Neural crest cell (in vitro differentiated cells): ENCODE measurements at regions not wholly inside any gene's neighbourhood (a gene's known extent, or its start where the extent isn't known, plus 50 kb on each side); places are given as distances from the start of the nearest gene placed in this dataset.

Experiments
- DNase-seq: peaks from one replicate; pipeline ENCODE4 v3.0.0; 2021; ENCODE audit warnings: low read depth, mixed read lengths, low spot score
- H3K27ac Mint-ChIP-seq: one replicate; pipeline ENCODE4 v1.8.0; 2021; ENCODE audit warnings: mild to moderate bottlenecking, mixed read lengths; ENCODE audit not compliant: unreplicated experiment
- H3K27me3 Mint-ChIP-seq: 2 replicates; pipeline ENCODE4 v1.8.0; 2021; ENCODE audit warnings: low read depth, mild to moderate bottlenecking, mixed read lengths
- H3K36me3 Mint-ChIP-seq: 2 replicates; pipeline ENCODE4 v1.8.0; 2021; ENCODE audit warnings: low read depth, mild to moderate bottlenecking, mixed read lengths
- H3K4me1 Mint-ChIP-seq: 2 replicates; pipeline ENCODE4 v1.8.0; 2021; ENCODE audit warnings: mixed read lengths
- H3K4me3 Mint-ChIP-seq: one replicate; pipeline ENCODE4 v1.8.0; 2021; ENCODE audit warnings: mild to moderate bottlenecking, mixed read lengths
- H3K9me3 Mint-ChIP-seq: 2 replicates; pipeline ENCODE4 v1.8.0; 2021; ENCODE audit warnings: mixed read lengths
- TF ChIP-seq, protein P1 (sequence below): fragments of 200-600 bp; sonication (generic); conservative IDR thresholded peaks from 2 replicates; pipeline ENCODE4 v1.5.0; 2021; ENCODE audit warnings: antibody characterized with exemption, mild to moderate bottlenecking

DNA sequence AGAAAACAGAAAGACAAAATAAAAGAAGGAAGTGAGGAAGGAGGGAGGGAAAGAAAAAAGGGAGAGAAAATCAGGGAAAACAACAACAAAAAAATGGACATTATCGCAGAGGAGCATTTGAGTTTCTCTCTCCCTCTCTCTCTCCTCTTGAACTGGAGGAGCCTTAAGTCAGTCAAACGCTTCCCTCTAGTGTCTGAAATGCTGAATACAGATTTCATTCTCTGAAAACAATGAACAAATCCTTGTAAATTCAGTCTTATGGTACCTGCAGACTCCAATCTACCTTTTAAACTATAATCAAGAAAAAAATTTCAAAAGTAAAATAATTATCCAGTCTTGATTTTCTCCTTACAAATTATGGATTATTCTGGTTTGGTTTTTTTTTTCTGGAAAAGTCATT is 89.2 kb upstream of the PFKP start:
- DNase-seq: no peak
- Mint-ChIP-seq H3K4me1 (peaks cover 10% of the 10 kb centered on the region), H3K27me3 (no peaks in the 10 kb centered on the region), H3K4me3 (no peak overlapping the region), H3K9me3 (no peaks in the 10 kb centered on the region), H3K36me3 (no peaks in the 10 kb centered on the region), H3K27ac (peak overlapping the region; percentile 35)
- TF ChIP-seq, protein P1, sequence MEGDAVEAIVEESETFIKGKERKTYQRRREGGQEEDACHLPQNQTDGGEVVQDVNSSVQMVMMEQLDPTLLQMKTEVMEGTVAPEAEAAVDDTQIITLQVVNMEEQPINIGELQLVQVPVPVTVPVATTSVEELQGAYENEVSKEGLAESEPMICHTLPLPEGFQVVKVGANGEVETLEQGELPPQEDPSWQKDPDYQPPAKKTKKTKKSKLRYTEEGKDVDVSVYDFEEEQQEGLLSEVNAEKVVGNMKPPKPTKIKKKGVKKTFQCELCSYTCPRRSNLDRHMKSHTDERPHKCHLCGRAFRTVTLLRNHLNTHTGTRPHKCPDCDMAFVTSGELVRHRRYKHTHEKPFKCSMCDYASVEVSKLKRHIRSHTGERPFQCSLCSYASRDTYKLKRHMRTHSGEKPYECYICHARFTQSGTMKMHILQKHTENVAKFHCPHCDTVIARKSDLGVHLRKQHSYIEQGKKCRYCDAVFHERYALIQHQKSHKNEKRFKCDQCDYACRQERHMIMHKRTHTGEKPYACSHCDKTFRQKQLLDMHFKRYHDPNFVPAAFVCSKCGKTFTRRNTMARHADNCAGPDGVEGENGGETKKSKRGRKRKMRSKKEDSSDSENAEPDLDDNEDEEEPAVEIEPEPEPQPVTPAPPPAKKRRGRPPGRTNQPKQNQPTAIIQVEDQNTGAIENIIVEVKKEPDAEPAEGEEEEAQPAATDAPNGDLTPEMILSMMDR: peak; percentile 84

DNA sequence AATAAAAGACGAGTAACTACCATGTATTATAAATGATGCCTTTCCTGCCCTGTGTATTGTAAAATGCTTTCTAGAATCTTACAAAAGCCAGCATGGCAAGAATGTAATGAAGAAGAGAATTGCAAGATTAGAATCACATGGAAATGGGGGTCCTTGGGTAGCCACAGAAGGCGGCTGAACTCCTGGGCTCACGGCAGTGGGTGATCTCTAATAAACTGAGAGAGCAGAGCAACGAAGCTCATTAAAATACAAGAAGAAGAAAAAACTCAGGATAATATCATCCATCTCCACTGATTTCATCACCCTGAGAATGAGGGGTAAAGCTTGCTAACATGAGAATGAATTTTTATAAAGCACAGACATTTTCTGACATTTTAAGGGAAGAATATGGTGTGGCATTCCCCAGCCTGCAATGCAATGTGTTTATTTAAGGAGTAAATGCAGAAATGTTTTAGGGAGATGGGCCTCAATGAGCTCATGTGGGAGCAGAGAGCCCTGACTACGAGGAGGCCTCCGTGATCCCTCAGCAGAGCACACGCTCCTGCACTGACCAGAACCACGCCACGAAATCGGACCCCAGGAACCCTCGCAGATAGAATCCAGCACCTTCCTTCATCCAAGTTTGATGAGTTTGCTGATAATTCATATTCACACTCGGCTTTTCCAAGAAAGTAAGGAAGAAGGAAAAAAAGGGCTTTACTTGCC is 92.7 kb upstream of the PFKP start:
- Mint-ChIP-seq H3K4me1 (peaks cover 5% of the 10 kb centered on the region), H3K4me3 (no peak overlapping the region), H3K27ac (peak overlapping the region; percentile 89), H3K27me3 (no peaks in the 10 kb centered on the region), H3K36me3 (no peaks in the 10 kb centered on the region), H3K9me3 (no peaks in the 10 kb centered on the region)
- TF ChIP-seq, protein P1: no peak
- DNase-seq: no peak

- Mint-ChIP-seq H3K36me3 (no peaks in the 10 kb centered on the region), H3K27me3 (no peaks in the 10 kb centered on the region), H3K4me3 (no peak overlapping the region), H3K9me3 (no peaks in the 10 kb centered on the region), H3K27ac (no peak overlapping the region), H3K4me1 (peaks cover under 1% of the 10 kb centered on the region)
- DNase-seq: no peak
- TF ChIP-seq, protein P1: no peak
Measured at GRCh38 chr10:2974083-2974482, 93.3 kb upstream of the PFKP start.

DNA sequence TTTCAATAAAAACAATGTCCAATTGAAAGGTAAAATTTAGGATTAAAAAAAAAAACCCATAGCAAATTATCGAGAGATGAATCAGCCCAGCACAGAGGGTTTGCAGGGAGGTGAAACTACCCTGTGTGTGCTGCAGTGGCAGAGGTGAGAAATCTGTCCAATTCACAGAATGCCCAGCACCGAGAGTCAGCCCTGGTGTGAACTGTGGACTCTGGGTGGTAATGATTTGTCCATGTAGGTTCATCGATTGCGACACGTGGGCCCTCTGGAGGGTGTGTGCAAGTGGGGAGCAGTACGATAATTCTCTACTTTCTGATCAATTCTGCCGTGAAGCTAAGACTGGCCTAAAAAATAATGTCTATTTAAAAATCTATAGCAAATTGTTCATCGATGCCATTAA is 94.5 kb upstream of the PFKP start:
- DNase-seq: no peak
- Mint-ChIP-seq H3K27me3 (no peaks in the 10 kb centered on the region), H3K9me3 (no peaks in the 10 kb centered on the region), H3K27ac (no peak overlapping the region), H3K4me1 (no peaks in the 10 kb centered on the region), H3K36me3 (no peaks in the 10 kb centered on the region), H3K4me3 (no peak overlapping the region)
- TF ChIP-seq, protein P1: no peak

DNA sequence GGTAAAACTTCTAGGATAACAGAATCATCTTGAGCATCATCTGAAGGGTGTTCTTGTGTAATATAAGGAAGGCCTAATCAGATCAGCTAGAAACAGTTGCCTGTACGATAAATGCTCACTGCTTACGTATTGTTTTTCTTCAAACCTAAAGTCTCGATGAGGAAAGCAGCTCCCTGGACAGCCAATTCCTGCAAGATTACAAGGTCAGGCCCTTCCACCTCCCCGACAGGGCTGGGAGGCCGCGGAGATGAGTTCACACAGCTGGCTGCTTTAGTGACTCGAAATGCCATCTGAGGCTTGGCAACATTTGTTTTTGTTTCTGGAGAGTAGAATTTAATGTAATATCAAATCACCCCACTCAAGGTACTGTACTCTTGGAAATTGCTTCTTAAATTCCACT is 95.1 kb upstream of the PFKP start:
- TF ChIP-seq, protein P1: no peak
- Mint-ChIP-seq H3K27me3 (no peaks in the 10 kb centered on the region), H3K27ac (no peak overlapping the region), H3K9me3 (no peaks in the 10 kb centered on the region), H3K4me3 (no peak overlapping the region), H3K36me3 (no peaks in the 10 kb centered on the region), H3K4me1 (no peaks in the 10 kb centered on the region)
- DNase-seq: no peak
